Uterus (tissue), 3 donors: ENCODE measurements at regions not wholly inside any gene's neighbourhood (a gene's known extent, or its start where the extent isn't known, plus 50 kb on each side); places are given as distances from the start of the nearest gene placed in this dataset.

Source experiments
- DNase-seq, 2 donors: peaks; one replicate each; pipeline ENCODE4 v3.0.0-alpha.2; 2019 to 2020
- H3K27ac ChIP-seq, 2 donors: fragments of 200-600 bp; sonication (generic); 1 replicate in 1 of 2; 2 replicates in 1 of 2; pipeline ENCODE4 v1.5.1; 2016 to 2018
- H3K27me3 ChIP-seq, 2 donors: fragments of 200-600 bp; sonication (generic); one replicate each; pipeline ENCODE4 v1.5.1; 2018 to 2019; ENCODE audit warnings: control low read depth in 1 of 2
- H3K36me3 ChIP-seq, 2 donors: fragments of 200-600 bp; sonication (generic); one replicate each; pipeline ENCODE4 v1.5.1; 2019; ENCODE audit warnings: control low read depth in 1 of 2
- H3K4me1 ChIP-seq, 2 donors: fragments of 200-600 bp; sonication (generic); one replicate each; pipeline ENCODE4 v1.5.1; 2018 to 2019; ENCODE audit warnings: control low read depth in 1 of 2
- H3K4me3 ChIP-seq, 2 donors: fragments of 200-600 bp; sonication (generic); 1 replicate in 1 of 2; 2 replicates in 1 of 2; pipeline ENCODE4 v1.5.1; 2018 to 2019; ENCODE audit warnings: mild to moderate bottlenecking in 1 of 2
- H3K9me3 ChIP-seq, 2 donors: fragments of 200-600 bp; sonication (generic); one replicate each; pipeline ENCODE4 v1.5.1; 2019; ENCODE audit warnings: control low read depth in 1 of 2
- POLR2A ChIP-seq, 2 donors: fragments of 450-650 bp; IDR thresholded peaks; one replicate each; pipeline ENCODE4 v1.6.1; 2016; ENCODE audit warnings: antibody characterized with exemption in 2 of 2, mild to moderate bottlenecking in 1 of 2, moderate library complexity in 1 of 2
- intact Hi-C: fragments of 100-400 bp; cut with DNase I; formaldehyde crosslinking; loops from one replicate; pipeline ENCODE4 v1.15.1; 2023; ENCODE audit warnings: low total_unique reads
- TF ChIP-seq, protein P1 (sequence below), 4 experiments: fragments of 200-600 bp in 2 of 4; fragments of 450-650 bp in 2 of 4; sonication (generic) in 2 of 4; IDR thresholded peaks; one replicate each; pipeline ENCODE4 v1.5.1; 2016 to 2019; ENCODE audit warnings: antibody characterized with exemption in 4 of 4, mild to moderate bottlenecking in 2 of 4, moderate library complexity in 1 of 4
- donor health status: DM: yes; HTN: yes; CAD: no.

DNA sequence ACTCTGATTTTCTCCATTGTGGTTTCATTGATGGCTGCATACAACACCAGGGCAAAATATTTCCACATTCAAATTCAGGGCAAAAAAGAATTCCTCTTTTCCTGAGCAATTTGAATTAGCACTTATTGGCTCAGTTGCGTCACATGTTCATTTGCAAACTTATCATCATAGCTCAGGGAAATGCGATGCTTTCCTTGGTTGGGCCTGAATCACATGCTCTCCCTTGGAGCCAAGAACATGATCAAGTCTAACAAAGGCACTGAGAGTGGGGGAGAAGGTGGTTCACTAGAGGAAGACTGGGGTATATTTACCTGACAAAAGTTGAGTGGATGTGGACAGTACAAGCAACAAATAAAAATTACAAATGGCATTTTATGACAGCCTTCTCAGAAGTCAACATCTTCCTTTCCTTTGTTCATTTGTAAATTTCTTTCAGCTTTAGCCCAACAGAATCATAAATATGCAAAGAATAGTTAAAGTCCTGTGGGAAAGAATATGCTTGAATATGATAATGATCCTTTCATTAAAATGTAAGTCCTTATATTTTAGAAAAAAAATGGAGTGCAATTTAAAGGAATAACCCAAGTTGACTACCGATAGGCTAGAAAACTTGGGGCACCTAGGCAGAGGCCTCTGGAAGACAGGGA lies 277.2 kb downstream of the NEDD1 start:
- Histone ChIP-seq H3K27me3 (no peaks in the 10 kb centered on the region), H3K4me3 (no peak overlapping the region), H3K9me3 (no peaks in the 10 kb centered on the region), H3K4me1 (no peaks in the 10 kb centered on the region), H3K36me3 (no peaks in the 10 kb centered on the region), H3K27ac (no peak overlapping the region)
- TF ChIP-seq, protein P1, sequence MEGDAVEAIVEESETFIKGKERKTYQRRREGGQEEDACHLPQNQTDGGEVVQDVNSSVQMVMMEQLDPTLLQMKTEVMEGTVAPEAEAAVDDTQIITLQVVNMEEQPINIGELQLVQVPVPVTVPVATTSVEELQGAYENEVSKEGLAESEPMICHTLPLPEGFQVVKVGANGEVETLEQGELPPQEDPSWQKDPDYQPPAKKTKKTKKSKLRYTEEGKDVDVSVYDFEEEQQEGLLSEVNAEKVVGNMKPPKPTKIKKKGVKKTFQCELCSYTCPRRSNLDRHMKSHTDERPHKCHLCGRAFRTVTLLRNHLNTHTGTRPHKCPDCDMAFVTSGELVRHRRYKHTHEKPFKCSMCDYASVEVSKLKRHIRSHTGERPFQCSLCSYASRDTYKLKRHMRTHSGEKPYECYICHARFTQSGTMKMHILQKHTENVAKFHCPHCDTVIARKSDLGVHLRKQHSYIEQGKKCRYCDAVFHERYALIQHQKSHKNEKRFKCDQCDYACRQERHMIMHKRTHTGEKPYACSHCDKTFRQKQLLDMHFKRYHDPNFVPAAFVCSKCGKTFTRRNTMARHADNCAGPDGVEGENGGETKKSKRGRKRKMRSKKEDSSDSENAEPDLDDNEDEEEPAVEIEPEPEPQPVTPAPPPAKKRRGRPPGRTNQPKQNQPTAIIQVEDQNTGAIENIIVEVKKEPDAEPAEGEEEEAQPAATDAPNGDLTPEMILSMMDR (IDR thresholded peaks at IDR 0.05) = no peak
- no peak for TF ChIP-seq POLR2A (IDR thresholded peaks at IDR 0.05)
- DNase-seq = no peak
- intact Hi-C loops = no loop called here

- no peak for DNase-seq
- no peaks in the 10 kb centered on the region for H3K27me3 ChIP-seq
- H3K9me3 ChIP-seq = no peaks in the 10 kb centered on the region
- H3K4me1 ChIP-seq = no peaks in the 10 kb centered on the region
- H3K36me3 ChIP-seq = no peaks in the 10 kb centered on the region
- TF ChIP-seq POLR2A (IDR thresholded peaks at IDR 0.05) = no peak
- TF ChIP-seq, protein P1 (IDR thresholded peaks at IDR 0.05) = no peak
- H3K4me3 ChIP-seq = no peak overlapping the region
- H3K27ac ChIP-seq = no peak overlapping the region
- intact Hi-C loops = no loop called here
Measured at GRCh38 chr12:97185567-97185966, 277.0 kb upstream of the RMST start.

DNA sequence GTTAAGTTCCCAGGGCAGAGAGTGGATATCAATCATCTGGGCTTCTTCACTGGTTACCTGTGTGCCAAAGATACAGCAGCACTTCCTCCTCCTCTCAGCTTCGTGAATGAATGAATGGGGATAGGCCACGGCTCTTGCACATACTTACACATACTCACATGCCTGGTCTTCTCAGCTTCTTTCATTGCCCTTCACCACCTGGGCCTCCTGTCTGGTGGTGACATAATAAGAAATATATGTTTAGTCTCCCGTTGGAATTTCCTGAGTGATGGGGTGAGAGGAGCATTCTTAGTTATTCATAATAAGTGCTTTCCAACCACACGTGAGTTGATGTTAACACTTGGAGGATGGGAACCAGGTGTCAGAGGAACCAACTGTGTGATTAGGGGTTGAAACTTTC lies 268.1 kb upstream of the RMST start:
- intact Hi-C loops = no loop called here
- DNase-seq = no peak
- Histone ChIP-seq H3K4me1 (no peaks in the 10 kb centered on the region), H3K27me3 (no peaks in the 10 kb centered on the region), H3K4me3 (no peak overlapping the region), H3K36me3 (no peaks in the 10 kb centered on the region), H3K9me3 (no peaks in the 10 kb centered on the region), H3K27ac (no peak overlapping the region)
- TF ChIP-seq, protein P1 (IDR thresholded peaks at IDR 0.05) = no peak
- TF ChIP-seq POLR2A (IDR thresholded peaks at IDR 0.05) = no peak

- Histone ChIP-seq H3K36me3 (no peaks in the 10 kb centered on the region), H3K4me3 (no peak overlapping the region), H3K9me3 (no peaks in the 10 kb centered on the region), H3K27ac (no peak overlapping the region), H3K4me1 (no peaks in the 10 kb centered on the region), H3K27me3 (no peaks in the 10 kb centered on the region)
- no peak for DNase-seq
- TF ChIP-seq, protein P1 (IDR thresholded peaks at IDR 0.05) = no peak
- TF ChIP-seq POLR2A (IDR thresholded peaks at IDR 0.05) = no peak
- intact Hi-C loops = no loop called here
Measured at GRCh38 chr12:97200181-97200580, 262.4 kb upstream of the RMST start.

DNA sequence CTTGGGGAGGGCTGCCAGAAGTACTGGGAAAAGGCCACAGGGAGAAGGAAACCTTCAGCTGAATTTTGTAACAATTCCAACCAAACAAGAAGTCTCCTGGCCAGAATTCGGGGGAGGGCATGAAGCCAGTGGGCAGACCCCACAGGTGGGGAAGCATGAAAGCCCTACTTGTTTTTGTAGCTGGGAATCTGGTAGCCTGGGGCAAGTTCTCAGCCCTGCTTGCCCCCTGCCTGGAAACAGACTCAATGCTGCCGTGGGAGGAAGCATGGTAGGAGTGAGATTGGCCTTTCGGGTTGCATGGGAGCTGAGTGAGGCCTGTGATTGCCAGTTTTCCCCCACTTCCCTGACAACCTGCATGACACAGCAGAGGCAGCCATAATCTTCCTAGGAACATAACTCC lies 259.2 kb upstream of the RMST start:
- H3K27me3 ChIP-seq = no peaks in the 10 kb centered on the region
- no peaks in the 10 kb centered on the region for H3K9me3 ChIP-seq
- no peak for DNase-seq
- no peak for TF ChIP-seq POLR2A (IDR thresholded peaks at IDR 0.05)
- TF ChIP-seq, protein P1 (IDR thresholded peaks at IDR 0.05) = no peak
- no peaks in the 10 kb centered on the region for H3K36me3 ChIP-seq
- intact Hi-C loops = no loop called here
- no peaks in the 10 kb centered on the region for H3K4me1 ChIP-seq
- H3K27ac ChIP-seq = no peak overlapping the region
- no peak overlapping the region for H3K4me3 ChIP-seq
